DOHH2 (cell line): ENCODE measurements at regions not wholly inside any gene's neighbourhood (a gene's known extent, or its start where the extent isn't known, plus 50 kb on each side); places are given as distances from the start of the nearest gene placed in this dataset.

Experiments
- CTCF ChIP-seq: fragments of 200-600 bp; sonication (generic); IDR thresholded peaks from one replicate; pipeline ENCODE4 v1.5.1; 2014; ENCODE audit warnings: antibody characterized with exemption, mild to moderate bottlenecking, low read depth, low read length; ENCODE audit not compliant: poor library complexity, severe bottlenecking
- EZH2phosphoT487 ChIP-seq: fragments of 200-600 bp; sonication (generic); IDR thresholded peaks from 2 replicates; pipeline ENCODE4 v1.6.1; 2017; ENCODE audit warnings: borderline replicate concordance, mild to moderate bottlenecking, antibody characterized with exemption, low read length, moderate library complexity, mixed read lengths

GRCh38 chr10:64329510-64329909 lies 808.3 kb downstream of the REEP3 start:
- TF ChIP-seq EZH2phosphoT487 = no peak
- TF ChIP-seq CTCF = no peak
